ENCODE measurements at regions not wholly inside any gene's neighbourhood (a gene's known extent, or its start where the extent isn't known, plus 50 kb on each side); places are given as distances from the start of the nearest gene placed in this dataset.
"Not testable (repeated sequence)": the region's sequence is repeated elsewhere in the genome, so short reads cannot be mapped to it uniquely, and the experiment has no call there.

DNA sequence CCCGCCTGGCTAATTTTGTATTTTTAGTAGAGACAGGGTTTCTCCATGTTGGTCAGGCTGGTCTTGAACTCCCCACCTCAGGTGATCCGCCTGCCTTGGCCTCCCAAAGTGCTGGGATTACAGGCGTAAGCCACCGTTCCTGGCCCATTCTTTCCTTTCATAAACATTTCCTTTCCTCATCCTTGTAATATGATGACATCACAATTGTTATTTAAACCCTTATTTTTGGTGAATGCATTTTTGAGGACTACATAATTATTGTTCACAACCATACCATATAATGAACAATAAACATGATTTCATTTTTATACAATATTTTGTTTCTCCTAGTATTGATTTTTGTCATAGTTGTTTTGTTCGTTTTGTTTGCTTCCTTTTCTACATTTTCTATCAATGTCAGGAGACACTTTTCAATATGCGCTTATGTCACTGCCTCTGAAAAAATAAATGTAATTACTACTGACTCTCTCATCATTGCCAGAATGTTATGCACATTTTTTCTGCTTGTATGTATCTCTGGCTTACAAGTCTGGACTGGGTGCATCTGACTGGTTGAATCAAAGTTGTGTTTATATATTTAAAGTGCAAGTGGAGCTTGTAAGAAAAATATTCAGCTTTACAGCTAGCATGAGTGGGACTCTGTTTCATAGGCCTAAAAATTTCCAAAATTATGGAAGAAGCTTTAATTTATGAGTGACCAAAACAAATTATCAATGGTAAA lies 2286.3 kb upstream of the RAG2 start:
- DNase-seq (ENCODE audit: low read depth), result no peak

DNA sequence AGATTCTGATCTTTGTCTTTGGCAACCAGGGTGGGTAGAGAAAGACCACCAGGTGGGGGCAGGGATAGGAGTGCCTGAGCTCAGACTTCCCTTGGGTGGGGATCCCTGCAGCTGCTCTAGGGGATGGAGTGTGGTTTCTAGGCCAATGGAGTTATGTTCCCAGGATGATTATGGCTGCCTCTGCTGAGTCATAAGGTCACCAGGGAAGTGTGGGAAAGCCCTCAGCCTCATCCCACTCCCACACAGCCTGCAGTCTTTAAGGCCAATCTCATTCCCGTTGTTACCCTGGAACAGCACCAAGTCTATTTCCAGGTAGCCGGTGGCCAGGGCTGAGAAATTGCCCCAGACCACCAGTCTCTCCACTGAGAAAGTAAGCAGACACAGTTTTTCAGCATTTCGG lies 2269.3 kb upstream of the RAG2 start:
- DNase-seq (ENCODE audit: low read depth), result no peak

DNA sequence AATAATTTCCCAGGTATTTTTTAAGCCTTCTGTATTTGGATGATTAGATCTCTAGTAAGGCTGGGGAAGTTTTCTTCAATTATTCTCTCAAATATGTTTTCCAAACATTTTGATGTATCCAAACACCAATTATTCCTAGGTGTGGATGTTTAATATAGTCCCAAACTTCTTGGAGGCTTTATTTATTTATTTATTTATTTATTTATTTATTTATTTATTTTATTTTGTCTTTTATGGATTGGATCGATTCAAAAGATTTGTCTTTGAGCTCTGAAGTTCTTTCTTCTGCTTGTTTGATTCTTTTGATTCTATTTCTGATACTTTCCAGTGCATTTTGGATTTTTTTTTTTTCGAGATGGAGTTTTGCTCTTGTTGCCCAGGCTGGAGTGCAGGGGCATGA lies 2267.9 kb upstream of the RAG2 start:
- no peak for DNase-seq (ENCODE audit: low read depth)

DNA sequence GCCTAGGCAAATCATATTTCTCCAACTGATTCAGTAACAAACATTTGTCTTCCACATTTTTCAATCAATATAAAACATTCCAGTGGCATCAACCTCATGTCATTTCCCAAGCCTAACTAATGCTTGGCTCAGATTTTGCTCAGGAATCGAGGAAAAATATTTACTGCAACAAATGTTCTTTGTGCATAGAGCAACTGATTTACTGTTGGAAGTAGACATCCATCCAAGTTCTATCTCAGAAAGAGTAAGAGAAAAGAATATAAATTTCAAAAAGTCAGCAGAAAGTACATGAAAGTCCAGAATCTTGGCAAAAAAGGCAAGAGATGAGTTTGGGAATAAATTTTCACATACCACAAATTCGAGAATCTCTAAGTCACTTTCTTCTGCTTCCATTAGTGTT lies 2245.0 kb upstream of the RAG2 start:
- no peak for DNase-seq (ENCODE audit: low read depth)

DNA sequence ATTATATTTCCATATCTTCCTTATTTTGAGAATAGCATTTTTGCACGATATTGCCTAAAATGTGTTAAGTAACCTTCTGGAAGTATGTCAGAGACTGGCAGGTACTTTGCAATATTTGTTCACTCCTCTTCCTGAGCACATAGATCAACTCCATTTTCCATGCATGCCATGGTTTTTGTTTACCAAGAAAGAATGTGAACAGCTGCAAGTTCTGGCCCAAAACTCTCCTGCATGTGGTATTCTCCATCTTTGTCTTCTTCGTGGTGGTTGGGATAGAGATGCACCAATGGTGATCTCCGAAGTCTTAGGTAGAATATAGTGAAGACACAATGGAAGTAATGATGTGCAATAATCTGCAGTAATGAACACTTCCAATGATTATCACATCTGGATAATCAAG lies 2241.0 kb upstream of the RAG2 start:
- no peak for DNase-seq (ENCODE audit: low read depth)

DNA sequence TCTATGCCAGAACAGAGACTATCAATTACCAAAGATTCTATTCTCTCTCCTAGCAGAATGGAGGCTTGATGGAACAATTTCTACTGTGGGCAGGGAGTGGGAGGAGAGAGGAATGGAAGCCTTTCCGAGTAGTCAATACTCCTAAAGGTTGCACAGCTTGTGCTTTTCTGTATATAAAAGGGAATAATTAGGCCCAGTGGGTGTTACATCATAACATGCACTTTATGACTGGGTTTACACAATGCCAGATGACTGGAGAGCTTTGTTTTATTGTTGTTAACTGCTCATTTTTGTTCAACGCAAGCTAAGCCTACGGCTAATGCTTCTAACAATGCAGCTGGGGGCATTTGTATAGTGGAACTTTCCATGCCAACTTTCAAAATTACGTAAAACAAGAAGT lies 2237.9 kb upstream of the RAG2 start:
- DNase-seq (ENCODE audit: low read depth), result no peak

DNA sequence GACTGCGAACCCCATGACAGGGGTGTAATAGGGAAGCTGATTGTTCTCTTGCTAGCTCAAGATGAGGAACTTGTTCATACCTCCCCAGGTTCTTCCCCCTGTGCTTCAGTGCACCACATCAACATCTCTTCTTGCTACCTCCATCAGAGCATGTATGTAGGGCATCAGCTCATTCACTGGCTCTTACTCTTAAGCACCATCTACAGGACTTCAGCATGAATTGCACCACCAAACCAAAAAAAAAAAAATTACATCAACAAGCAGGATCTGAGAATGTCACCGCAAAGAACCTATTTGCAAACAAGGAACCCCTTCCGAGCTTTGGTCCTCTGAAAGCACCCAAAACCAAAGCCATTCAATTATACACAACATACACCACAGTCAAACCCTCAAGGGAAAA lies 2226.5 kb upstream of the RAG2 start:
- no peak for DNase-seq (ENCODE audit: low read depth)

DNA sequence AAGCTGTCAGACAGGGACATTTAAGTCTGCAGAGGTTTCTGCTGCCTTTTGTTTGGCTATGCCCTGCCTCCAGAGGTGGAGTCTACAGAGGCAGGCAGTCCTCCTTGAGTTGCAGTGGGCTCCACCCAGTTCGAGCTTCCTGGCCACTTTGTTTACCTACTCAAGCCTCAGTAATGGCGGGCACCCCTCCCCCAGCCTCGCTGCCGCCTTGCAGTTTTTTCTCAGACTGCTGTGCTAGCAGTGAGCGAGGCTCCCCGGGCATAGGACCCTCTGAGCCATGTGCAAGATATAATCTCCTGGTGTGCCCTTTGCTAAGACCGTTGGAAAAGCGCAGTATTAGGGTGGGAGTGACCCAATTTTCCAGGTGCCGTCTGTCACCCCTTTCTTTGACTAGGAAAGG lies 2223.8 kb upstream of the RAG2 start:
- DNase-seq (ENCODE audit: low read depth), result not testable (repeated sequence)

DNA sequence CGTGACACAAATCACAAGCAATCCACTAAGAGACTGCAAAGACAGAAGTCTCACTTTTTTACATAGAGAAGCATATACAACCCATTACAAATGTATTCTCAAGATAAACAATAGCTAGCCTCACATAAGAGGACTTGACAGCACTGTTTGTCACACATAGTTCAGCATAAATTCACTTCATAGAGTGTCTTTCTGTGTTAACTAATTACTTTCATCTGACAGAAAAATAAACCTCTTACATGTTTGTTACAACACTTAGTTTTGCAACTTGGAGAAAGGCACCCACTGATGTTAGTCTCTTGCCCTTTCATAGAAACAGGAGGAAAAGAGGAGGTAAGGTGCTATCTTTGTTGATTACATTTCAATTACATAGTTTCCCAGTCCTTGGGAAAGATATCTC lies 2221.9 kb upstream of the RAG2 start:
- DNase-seq (ENCODE audit: low read depth), result no peak

DNA sequence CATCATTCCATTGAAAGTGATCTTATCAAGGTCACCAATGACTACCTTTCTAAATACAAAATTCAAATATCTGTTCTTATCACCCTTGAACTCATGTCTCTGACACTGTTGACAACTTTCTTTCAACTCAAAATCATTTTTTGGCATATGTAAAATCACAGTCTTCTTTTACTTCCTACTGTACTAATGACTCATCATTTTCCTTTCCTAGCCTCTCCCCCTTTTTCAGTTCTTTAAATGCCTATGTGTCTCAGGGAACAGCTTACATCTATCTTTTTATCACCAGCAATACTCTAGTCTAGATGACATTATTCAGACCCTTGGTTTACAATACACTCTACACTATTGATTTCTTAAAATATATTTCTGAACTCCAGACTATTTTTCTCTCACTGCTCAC lies 2220.7 kb upstream of the RAG2 start:
- DNase-seq (ENCODE audit: low read depth), result no peak

DNA sequence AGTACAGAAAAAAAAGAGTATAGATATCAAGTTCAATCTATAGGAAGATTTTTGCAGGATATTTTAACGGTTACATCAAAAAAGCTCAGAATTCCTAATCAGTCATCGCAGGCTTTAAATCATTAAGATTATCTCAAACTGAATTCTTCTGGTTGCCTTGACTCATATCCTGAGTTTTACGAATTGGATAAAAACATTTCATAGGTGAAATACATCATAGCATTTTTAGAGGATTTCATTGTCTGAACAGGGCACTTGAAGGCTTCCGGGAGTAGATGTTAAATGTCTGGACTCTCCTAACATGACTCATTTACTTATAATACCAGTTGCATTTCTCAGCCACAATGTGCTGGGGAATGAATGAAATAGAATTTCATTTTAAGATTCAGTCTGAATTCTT lies 2216.6 kb upstream of the RAG2 start:
- no peak for DNase-seq (ENCODE audit: low read depth)

DNA sequence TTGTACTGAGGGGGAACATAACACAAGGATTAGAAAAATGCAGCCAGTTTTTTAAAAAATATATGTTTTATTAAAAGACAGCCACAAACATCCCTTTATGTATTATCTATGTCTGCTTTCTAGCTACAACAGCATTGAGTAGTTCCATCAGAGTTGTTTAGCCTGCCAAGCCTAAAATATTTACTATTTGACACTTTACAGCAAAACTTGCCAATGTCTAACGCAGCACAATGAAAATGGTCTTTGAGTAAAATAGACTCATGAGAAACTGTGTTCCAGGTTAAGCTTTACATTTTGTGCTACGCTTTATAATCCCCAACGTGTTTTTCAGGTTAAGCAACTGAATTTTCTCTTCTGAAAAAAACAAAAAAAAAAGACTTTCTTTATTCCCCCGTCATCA lies 2211.5 kb upstream of the RAG2 start:
- DNase-seq (ENCODE audit: low read depth), result no peak

DNA sequence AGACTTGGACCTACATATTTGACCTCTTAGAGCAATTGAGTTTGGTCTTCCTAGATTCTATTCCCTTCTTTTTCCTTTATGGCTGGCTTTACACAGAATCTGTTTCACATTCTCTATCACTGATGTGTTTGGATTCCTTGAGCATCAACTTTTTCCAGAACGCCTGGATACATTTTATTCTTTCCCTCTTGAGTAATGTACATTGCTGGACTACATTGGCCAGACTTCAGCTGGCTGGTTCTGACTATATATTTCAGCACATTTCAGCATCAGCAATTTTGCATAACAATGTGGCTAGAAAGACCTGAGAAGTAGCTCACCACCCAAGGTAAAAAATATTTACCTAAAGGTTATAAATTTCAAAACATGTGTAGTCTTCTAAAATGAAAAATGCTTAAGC lies 2198.2 kb upstream of the RAG2 start:
- DNase-seq (ENCODE audit: low read depth), result no peak

DNA sequence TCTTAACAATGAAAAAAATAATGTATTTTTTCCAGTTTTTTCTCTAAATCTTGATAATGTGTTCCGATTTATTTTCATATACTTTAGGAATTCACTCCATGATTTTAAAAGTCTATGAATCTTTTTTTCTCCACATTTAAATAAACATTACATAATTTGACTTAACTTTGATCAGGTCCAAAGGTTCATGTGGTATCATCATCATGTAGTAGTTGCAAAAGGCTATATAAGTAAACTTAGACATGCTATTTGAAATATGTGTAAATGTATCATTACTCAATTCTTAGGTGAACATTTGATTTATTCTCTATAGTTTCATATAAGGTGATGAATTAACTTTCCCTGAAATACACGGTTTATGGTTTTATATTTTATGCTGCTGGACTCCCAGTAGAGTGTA lies 2197.0 kb upstream of the RAG2 start:
- DNase-seq (ENCODE audit: low read depth), result no peak

DNA sequence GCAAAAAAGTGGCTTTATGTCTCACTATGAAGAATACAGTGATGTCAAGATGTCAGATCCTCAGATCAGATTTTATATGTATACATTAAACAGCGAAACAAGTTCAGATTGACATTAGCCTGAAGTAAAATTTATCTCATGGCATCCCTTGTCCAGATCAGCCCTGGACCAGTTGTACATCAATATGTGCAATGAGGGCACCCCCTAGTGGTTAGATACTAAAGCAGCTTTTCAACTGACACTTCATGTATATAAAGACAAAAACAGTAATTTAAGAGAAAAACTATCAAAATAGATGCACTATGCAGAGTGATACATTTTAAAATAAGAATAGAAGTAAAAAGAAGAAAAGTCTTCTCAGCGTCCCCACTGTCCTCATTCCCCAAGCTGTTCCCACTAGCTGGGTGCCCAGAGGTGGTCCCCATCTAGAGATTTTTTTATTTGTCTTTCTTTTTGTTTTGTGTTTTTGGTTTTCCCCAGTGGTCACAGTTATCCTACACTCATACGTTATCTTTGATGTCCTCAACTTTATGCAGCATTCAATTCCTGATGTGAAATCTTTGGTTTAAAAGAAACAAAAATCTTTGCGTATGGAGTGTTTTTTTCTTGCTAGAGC lies 2193.4 kb upstream of the RAG2 start:
- DNase-seq (ENCODE audit: low read depth), result no peak

DNA sequence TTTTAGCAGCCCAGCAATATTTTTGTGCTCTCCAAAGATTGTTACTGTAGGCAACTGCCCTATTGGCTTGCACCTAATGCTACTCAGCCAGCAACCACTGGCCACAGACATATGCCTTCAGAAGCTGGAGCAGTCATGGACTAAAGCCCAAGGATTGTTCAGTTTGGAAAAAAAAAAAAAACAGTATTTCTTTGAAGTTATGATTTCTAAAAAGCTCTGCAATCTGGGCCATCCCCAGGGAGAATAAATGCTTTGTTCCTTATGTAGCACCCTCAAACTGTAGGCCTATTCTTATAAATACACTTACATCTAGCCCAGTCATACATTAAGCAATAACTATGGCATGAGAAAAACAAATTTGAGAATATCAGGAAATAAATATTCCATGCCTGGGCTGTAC lies 2190.5 kb upstream of the RAG2 start:
- no peak for DNase-seq (ENCODE audit: low read depth)

DNA sequence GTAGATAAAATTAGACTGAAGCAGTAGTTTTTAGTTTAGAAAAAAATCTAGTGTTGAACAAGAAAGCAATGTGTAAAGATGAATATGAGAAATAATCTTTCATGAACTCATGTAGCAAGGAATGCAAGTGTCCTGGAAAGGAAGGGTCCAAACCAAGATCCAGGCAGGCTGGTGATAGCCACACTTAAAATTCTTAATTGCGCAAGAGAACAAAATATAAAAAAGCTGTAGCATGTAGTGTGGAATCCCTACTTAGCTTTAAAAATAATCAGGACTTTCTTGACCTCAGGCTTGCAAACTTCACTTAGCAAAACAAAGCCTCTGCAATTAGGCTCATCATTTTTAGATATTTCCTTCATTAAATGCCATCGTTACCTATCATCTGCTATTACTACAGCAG lies 2186.1 kb upstream of the RAG2 start:
- DNase-seq (ENCODE audit: low read depth), result no peak

DNA sequence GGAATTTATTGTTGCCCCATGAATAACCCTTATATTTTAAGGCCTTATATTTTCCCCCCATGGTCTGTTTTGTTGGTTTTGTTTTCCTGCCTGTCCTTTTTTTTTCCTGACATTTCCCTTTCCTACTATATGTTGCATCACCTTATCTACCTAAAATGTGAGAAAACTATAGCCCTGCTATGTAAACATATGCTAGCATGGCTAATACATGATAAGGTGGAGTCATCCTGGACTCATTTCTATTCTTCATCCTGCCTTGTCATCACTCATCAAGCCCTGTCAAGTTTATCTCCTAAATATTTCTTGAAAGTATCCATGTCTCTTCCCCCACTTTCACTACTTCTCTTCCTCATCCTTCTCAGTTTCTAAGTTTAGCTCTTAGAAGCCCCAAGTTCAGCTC lies 2168.8 kb upstream of the RAG2 start:
- no peak for DNase-seq (ENCODE audit: low read depth)

DNA sequence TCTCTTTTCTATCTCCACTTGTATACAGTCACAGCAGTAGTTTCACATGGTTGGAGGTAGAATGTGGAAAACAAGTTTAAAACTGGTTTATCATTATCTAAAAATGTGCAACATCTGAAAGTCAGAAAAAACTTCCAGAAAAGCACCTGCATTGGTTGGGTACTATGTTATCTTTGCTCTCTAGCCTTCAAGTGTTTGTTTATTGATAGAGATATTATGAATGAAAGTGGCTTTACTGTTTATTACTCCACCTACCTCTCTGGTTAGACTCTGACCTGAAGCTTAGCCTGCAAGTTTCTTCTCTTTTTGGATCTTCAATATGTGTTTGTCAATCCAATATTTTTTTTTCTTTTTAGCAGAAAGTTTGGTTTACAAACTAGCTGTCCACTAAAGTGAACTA lies 2161.4 kb upstream of the RAG2 start:
- no peak for DNase-seq (ENCODE audit: low read depth)

DNA sequence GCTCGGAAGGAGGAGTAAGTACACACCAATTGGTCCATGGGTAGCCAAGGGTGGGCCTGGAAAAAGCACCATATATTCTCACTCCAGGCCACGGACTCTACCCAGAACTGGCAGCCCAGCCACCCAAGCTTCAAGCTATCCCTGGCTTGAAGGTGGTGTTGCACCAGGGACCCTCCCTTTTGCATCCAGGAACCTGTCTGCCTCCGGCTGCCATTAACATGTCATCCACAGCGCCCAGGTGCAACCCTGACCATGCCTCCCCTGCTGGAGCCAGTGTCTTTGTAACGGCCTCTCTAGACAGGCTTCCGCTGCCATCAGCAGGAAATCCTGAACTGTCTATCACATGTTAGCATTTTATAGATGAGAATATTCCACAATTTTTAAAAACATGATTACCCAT lies 2158.5 kb upstream of the RAG2 start:
- no peak for DNase-seq (ENCODE audit: low read depth)

DNA sequence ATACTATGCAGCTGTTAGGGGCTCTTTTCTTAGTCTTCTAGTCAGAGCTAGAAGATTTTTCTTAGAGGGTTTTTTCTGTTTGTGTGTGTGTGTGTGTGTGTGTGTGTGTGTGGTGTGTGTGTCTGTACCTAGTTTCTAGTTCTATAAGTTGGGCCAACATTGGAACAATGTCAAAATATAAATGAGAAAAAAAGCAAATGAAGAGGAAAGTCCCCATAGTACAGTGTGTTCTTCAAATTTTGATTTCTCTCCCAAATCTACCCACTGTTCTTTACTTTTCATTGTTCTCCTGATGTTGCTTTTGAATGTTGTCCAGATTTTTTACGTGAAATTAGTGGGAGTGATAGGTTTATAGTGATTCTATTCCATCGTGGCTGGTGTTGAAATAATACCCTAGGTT lies 2153.4 kb upstream of the RAG2 start:
- DNase-seq (ENCODE audit: low read depth), result no peak

DNA sequence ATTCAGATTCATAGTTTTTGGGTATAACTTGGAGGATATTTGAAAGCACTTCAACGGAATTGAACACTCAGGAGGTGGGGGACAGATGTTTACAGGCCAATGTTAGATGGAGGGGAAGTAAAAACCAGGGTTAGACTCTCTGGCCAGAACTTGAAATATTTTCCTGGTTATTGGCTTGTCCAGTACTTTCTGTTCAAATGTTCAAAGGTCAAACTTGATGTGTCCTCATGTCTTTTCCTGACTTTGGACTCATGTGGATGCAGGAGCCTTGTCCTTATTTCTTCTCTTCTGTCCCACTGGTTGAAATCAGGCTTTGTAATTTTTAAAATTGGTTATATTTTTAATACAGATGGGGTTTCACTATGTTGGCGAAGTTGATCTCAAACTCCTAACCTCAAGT lies 2148.5 kb upstream of the RAG2 start:
- DNase-seq (ENCODE audit: low read depth), result not testable (repeated sequence)

DNA sequence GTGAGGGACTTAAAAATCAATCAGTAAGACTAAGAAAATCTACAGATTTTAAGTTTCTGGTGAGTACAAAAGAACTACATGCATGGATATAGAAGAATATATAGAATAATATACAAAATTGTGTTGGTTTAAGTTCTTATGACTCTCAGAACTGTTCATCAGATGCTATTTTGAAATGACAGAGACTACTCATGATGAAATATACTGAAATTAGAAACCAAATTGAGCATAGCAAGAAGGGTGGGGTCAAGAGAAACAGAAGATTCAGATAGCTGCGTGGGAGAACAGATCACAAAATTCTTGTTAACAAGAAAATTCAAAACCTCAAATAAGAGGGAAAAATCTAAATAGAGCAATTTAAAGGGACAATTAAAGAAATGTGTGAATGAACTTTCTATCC lies 2125.3 kb upstream of the RAG2 start:
- DNase-seq (ENCODE audit: low read depth), result no peak

DNA sequence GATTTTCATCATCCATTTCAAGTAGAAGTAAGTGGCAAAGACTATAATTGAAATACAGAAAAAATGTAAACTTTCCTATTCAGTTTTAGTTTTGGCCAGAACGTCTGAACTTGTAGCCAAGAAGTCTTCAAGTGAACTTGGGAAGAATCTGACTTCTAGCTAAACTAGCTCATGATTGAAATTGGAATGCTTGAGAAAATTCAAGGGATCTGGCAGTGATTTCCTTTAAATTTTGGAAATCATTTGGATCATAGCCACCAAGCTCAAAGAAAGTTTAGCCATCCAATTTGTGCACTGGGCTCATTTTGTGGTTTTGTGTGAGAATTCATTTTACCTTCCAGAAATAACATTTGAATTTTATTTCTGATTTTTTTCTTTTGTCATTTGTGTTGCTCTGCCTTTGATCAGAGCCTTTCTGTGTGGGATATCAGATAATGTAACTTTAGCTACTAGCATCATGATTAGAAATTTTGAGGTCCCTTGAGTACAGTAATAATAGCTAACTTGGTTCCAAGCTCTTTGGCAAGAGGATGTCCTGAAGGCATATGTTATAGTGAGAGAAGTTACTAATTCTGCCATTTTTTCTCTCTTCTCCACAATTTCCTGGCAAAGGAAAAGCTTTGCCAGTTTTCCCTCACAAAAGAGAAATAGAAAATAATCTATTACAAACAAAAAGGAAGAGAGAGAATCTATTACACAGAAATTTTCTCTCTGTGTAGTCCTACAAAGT lies 2123.7 kb upstream of the RAG2 start:
- no peak for DNase-seq (ENCODE audit: low read depth)
